ENCODE measurements at regions not wholly inside any gene's neighbourhood (a gene's known extent, or its start where the extent isn't known, plus 50 kb on each side); places are given as distances from the start of the nearest gene placed in this dataset.

DNA sequence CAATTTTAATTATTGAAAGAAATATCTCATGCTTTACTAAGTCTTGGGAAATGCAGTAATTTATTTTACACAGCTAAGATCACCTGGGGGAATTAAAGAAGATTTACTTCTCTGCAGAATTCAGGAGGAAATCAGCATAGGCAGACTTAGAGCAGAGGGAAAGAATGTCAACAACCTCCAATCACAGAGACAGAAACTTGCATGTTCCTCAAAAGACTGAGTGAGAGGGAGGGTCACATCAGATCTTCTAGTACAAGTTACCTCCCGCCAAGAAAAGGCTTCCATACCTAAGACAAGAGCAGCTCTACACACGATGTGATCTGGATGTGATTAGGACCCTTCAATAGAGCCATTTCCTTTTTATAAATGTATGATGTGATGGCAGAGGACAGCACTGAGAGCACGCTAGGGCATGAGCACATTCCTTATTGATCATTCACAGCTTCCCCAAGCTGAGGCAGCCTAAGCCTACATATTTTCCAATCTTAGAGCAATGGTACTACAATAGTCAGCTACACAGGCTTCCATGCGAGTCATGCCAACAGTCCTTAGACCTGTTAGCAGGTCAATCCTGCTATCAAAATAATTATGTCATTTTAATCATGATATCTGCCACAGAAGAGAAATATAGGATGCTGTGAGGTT lies 403.3 kb downstream of the ETNK1 start:
- Mint-ChIP-seq H3K4me3 (no peak overlapping the region), H3K27ac (no peak overlapping the region), H3K4me1 (no peaks in the 10 kb centered on the region), H3K27me3 (peaks cover 7% of the 10 kb centered on the region), H3K36me3 (ENCODE audit: low read depth) (no peaks in the 10 kb centered on the region)
- no peak for DNase-seq
- no peak for ATAC-seq
- no peaks in the 10 kb centered on the region for H3K9me3 ChIP-seq (ENCODE audit: control insufficient read depth, low read length, poor library complexity, severe bottlenecking)

GRCh38 chr12:23029185-23029584 lies 404.2 kb downstream of the ETNK1 start:
- Mint-ChIP-seq H3K27ac (no peak overlapping the region), H3K4me1 (no peaks in the 10 kb centered on the region), H3K36me3 (ENCODE audit: low read depth) (no peaks in the 10 kb centered on the region), H3K27me3 (peaks cover 7% of the 10 kb centered on the region), H3K4me3 (no peak overlapping the region)
- DNase-seq, result no peak
- no peak for ATAC-seq
- H3K9me3 ChIP-seq (ENCODE audit: control insufficient read depth, low read length, poor library complexity, severe bottlenecking), result no peaks in the 10 kb centered on the region

- H3K9me3 ChIP-seq (ENCODE audit: control insufficient read depth, low read length, poor library complexity, severe bottlenecking), result no peaks in the 10 kb centered on the region
- Mint-ChIP-seq H3K27ac (no peak overlapping the region), H3K36me3 (ENCODE audit: low read depth) (peaks cover 3% of the 10 kb centered on the region), H3K4me1 (no peaks in the 10 kb centered on the region), H3K4me3 (no peak overlapping the region), H3K27me3 (no peaks in the 10 kb centered on the region)
- ATAC-seq (no peak), DNase-seq (no peak)
Observed at GRCh38 chr12:23039834-23040233, 414.9 kb downstream of the ETNK1 start.

DNA sequence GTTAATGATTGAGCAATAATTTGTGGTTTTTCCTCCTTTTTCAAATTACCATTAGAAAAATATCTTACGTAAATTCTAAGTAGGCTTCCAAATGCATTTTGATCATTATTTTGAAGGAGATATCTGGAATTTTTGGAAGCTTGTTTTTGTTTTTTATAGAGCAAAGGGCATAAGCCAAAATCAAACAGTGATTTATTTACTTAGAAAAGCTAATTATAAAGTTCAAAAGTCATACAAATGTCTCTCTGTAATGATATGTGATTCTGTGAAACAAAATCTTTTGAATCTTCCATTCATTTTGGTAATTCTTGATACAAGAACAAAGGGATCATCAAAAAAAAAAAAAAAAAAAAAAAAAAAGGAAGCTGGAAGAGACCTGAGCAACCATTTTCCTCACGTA lies 416.8 kb downstream of the ETNK1 start:
- no peak for ATAC-seq
- Mint-ChIP-seq H3K27me3 (no peaks in the 10 kb centered on the region), H3K4me3 (no peak overlapping the region), H3K36me3 (ENCODE audit: low read depth) (peaks cover 3% of the 10 kb centered on the region), H3K4me1 (no peaks in the 10 kb centered on the region), H3K27ac (no peak overlapping the region)
- DNase-seq, result no peak
- H3K9me3 ChIP-seq (ENCODE audit: control insufficient read depth, low read length, poor library complexity, severe bottlenecking), result no peaks in the 10 kb centered on the region

- ATAC-seq (no peak), DNase-seq (no peak)
- Mint-ChIP-seq H3K4me1 (no peaks in the 10 kb centered on the region), H3K27me3 (no peaks in the 10 kb centered on the region), H3K27ac (no peak overlapping the region), H3K4me3 (no peak overlapping the region), H3K36me3 (ENCODE audit: low read depth) (no peaks in the 10 kb centered on the region)
- no peaks in the 10 kb centered on the region for H3K9me3 ChIP-seq (ENCODE audit: control insufficient read depth, low read length, poor library complexity, severe bottlenecking)
Observed at GRCh38 chr12:23043646-23044045, 418.7 kb downstream of the ETNK1 start.

DNA sequence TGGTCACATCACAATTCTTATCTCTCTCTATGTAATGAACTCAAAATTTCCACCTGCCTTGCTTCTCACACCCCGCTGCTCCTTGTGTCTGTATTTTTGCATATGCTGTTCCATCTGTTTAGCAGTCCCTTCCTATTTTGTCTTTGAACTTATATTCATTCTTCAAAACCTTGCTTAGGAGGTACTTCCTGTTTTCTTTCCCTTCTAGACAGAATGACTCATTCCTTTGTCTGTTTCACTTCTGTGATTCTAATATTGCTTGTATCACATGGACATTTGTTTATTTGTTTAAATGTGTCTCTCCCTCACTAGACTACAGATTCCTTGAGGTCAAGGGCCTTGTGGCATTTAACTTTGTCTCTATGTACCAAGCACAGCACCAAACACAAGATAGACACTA lies 424.2 kb downstream of the ETNK1 start:
- no peak for DNase-seq
- H3K36me3 Mint-ChIP-seq (ENCODE audit: low read depth), result no peaks in the 10 kb centered on the region
- no peaks in the 10 kb centered on the region for H3K9me3 ChIP-seq (ENCODE audit: control insufficient read depth, low read length, poor library complexity, severe bottlenecking)
- no peak for ATAC-seq
- peak overlapping the region; percentile 1 for H3K4me3 Mint-ChIP-seq
- no peak overlapping the region for H3K27ac Mint-ChIP-seq
- no peaks in the 10 kb centered on the region for H3K4me1 Mint-ChIP-seq
- H3K27me3 Mint-ChIP-seq, result no peaks in the 10 kb centered on the region

GRCh38 chr12:23055004-23055403 lies 430.0 kb downstream of the ETNK1 start:
- Mint-ChIP-seq H3K36me3 (ENCODE audit: low read depth) (no peaks in the 10 kb centered on the region), H3K27ac (no peak overlapping the region), H3K4me1 (no peaks in the 10 kb centered on the region), H3K27me3 (peaks cover 5% of the 10 kb centered on the region), H3K4me3 (no peak overlapping the region)
- H3K9me3 ChIP-seq (ENCODE audit: control insufficient read depth, low read length, poor library complexity, severe bottlenecking), result no peaks in the 10 kb centered on the region
- ATAC-seq, result no peak
- no peak for DNase-seq

DNA sequence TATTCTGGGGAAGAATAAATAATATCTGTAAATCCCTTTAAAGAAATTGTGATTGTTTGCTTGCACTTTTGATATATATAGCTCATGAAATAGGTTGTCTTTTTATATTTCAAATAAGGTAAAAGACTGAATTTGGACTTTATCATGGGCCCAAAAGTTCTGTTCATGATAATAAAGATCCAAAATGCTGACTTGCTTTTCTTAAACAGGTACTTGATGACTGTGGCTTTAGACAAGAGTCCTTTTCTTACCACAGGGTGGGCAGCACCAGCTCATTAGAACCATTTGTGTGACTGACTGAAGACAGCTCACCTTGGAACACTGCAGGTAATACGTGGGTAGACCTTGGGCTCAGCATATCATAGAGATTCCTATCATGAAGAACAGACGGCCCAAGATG lies 432.6 kb downstream of the ETNK1 start:
- Mint-ChIP-seq H3K27me3 (peaks cover 5% of the 10 kb centered on the region), H3K4me3 (no peak overlapping the region), H3K27ac (no peak overlapping the region), H3K4me1 (no peaks in the 10 kb centered on the region), H3K36me3 (ENCODE audit: low read depth) (no peaks in the 10 kb centered on the region)
- H3K9me3 ChIP-seq (ENCODE audit: control insufficient read depth, low read length, poor library complexity, severe bottlenecking), result no peaks in the 10 kb centered on the region
- ATAC-seq (no peak), DNase-seq (no peak)

GRCh38 chr12:23060161-23060560 lies 435.2 kb downstream of the ETNK1 start:
- DNase-seq (no peak), ATAC-seq (no peak)
- Mint-ChIP-seq H3K27me3 (peaks cover 5% of the 10 kb centered on the region), H3K36me3 (ENCODE audit: low read depth) (no peaks in the 10 kb centered on the region), H3K4me1 (no peaks in the 10 kb centered on the region), H3K27ac (no peak overlapping the region), H3K4me3 (no peak overlapping the region)
- H3K9me3 ChIP-seq (ENCODE audit: control insufficient read depth, low read length, poor library complexity, severe bottlenecking), result no peaks in the 10 kb centered on the region

- no peaks in the 10 kb centered on the region for H3K9me3 ChIP-seq (ENCODE audit: control insufficient read depth, low read length, poor library complexity, severe bottlenecking)
- Mint-ChIP-seq H3K27ac (no peak overlapping the region), H3K4me3 (no peak overlapping the region), H3K36me3 (ENCODE audit: low read depth) (no peaks in the 10 kb centered on the region), H3K27me3 (peaks cover 5% of the 10 kb centered on the region), H3K4me1 (no peaks in the 10 kb centered on the region)
- DNase-seq (no peak), ATAC-seq (no peak)
Observed at GRCh38 chr12:23063206-23063605, 438.2 kb downstream of the ETNK1 start.

DNA sequence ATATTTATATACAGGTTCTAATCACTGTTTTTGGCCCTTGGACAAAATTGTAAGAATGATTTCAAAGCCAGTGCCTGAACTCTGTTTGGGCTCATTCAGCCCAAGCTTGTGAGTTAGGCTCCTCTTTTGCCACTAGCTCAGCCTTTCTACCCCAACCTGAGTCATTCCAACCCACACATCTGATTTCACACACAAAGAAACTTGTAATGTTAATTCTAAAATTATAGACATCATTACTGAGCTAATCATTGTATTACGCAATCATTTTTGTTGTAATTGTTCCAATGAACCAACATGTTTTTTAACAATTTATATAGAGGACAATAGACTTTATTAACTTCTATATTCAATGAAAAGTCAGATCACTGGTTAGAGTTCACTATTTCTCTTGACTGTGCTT lies 441.1 kb downstream of the ETNK1 start:
- H3K4me1 Mint-ChIP-seq, result no peaks in the 10 kb centered on the region
- H3K4me3 Mint-ChIP-seq, result no peak overlapping the region
- DNase-seq (no peak), ATAC-seq (no peak)
- no peaks in the 10 kb centered on the region for H3K36me3 Mint-ChIP-seq (ENCODE audit: low read depth)
- H3K27ac Mint-ChIP-seq, result no peak overlapping the region
- no peaks in the 10 kb centered on the region for H3K27me3 Mint-ChIP-seq
- no peaks in the 10 kb centered on the region for H3K9me3 ChIP-seq (ENCODE audit: control insufficient read depth, low read length, poor library complexity, severe bottlenecking)

DNA sequence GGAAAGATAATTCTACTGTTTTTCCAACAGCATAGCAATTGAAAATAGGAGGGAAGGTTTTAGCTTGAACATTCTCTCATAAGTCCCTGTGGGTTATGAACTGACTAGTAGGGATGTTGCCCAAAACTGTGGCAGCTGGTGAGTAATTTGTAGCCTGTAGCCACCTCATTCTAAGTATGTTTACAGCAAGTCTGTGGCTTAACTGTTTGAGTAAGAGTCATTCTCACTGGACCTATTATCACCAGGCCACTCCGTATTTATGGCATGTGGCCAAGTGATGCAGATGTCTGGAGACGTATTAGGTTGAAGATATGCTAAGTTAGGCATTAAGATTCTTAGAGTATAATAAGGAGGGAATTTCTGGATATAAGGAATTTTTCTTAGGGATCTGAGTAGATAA lies 458.3 kb downstream of the ETNK1 start:
- no peak overlapping the region for H3K4me3 Mint-ChIP-seq
- no peaks in the 10 kb centered on the region for H3K9me3 ChIP-seq (ENCODE audit: control insufficient read depth, low read length, poor library complexity, severe bottlenecking)
- no peaks in the 10 kb centered on the region for H3K4me1 Mint-ChIP-seq
- H3K27me3 Mint-ChIP-seq, result no peaks in the 10 kb centered on the region
- DNase-seq (no peak), ATAC-seq (no peak)
- no peak overlapping the region for H3K27ac Mint-ChIP-seq
- H3K36me3 Mint-ChIP-seq (ENCODE audit: low read depth), result no peaks in the 10 kb centered on the region

GRCh38 chr12:23084236-23084995 lies 459.4 kb downstream of the ETNK1 start:
- Mint-ChIP-seq H3K4me3 (no peak overlapping the region), H3K27me3 (no peaks in the 10 kb centered on the region), H3K36me3 (ENCODE audit: low read depth) (no peaks in the 10 kb centered on the region), H3K4me1 (no peaks in the 10 kb centered on the region), H3K27ac (no peak overlapping the region)
- no peaks in the 10 kb centered on the region for H3K9me3 ChIP-seq (ENCODE audit: control insufficient read depth, low read length, poor library complexity, severe bottlenecking)
- DNase-seq, result no peak
- no peak for ATAC-seq

DNA sequence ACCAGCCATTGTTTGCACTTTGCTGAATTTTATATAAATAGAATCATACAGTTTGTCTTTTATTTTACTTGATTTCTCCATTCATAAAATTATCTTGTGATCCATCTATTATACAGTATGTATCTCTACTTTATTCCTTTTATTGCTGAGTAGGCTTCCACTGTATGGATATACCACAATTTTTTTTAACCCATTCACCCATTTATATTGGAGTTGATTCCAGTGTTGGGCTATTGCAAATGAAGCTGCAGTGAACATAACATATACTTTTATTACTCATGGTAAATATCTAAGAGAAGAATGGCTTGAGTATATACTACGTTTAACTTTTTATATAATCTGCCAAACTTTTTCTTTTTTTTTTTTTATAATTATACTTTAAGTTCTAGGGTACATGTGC lies 463.6 kb downstream of the ETNK1 start:
- H3K9me3 ChIP-seq (ENCODE audit: control insufficient read depth, low read length, poor library complexity, severe bottlenecking), result no peaks in the 10 kb centered on the region
- no peak for ATAC-seq
- Mint-ChIP-seq H3K36me3 (ENCODE audit: low read depth) (no peaks in the 10 kb centered on the region), H3K27me3 (no peaks in the 10 kb centered on the region), H3K4me3 (no peak overlapping the region), H3K4me1 (no peaks in the 10 kb centered on the region), H3K27ac (no peak overlapping the region)
- no peak for DNase-seq
